ENCODE measurements at regions not wholly inside any gene's neighbourhood (a gene's known extent, or its start where the extent isn't known, plus 50 kb on each side); places are given as distances from the start of the nearest gene placed in this dataset.
A peak's percentile ranks its signal among the peaks of the same experiment; 100 is the strongest.
"Not testable (repeated sequence)": the region's sequence is repeated elsewhere in the genome, so short reads cannot be mapped to it uniquely, and the experiment has no call there.

DNA sequence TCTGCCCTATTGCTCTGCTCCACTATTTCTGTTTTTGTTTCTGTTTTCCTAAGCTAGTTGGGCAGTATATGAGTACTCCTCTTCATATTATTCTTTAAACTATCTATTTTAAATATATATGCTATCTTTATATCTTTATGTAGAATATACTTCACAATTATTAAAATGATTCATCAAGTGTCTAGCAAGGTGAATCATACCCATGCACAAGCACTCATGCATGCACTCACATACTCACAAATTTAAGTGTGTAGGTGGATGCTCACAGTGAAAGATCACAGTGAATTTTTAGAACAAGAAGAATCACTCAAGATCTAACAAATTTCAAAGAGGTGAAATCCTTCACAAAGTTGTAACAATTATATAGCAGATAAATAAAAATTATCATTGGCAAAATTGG is 435.6 kb upstream of the SLITRK5 start:
- no peak for DNase-seq

GRCh38 chr13:87244256-87244890 is 426.8 kb upstream of the SLITRK5 start:
- DNase-seq, result no peak

GRCh38 chr13:87249847-87250246 is 421.3 kb upstream of the SLITRK5 start:
- not testable (repeated sequence) for DNase-seq

GRCh38 chr13:87255394-87255793 is 415.8 kb upstream of the SLITRK5 start:
- no peak for DNase-seq

GRCh38 chr13:87259479-87260083 is 411.6 kb upstream of the SLITRK5 start:
- DNase-seq, result no peak

GRCh38 chr13:87274209-87274819 is 396.9 kb upstream of the SLITRK5 start:
- peak; percentile 5 for DNase-seq

DNA sequence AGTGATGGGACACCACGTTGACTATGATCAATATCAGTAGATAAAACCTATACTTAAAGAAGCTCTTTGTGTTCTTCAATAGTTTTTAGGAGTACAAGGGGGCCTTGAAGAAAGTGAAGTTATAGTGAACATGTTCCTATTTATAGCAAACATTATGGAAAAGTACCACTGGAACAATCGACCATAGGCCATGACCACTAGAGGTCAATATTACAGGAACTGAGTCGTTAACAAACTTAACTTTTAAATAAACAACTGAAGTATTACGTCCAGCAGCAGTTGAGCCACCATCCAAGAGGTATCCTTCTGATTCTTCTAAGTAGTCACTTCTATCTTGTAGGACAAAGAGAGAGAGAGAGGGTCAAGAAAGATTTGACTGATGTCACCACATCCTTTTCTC is 391.0 kb upstream of the SLITRK5 start:
- no peak for DNase-seq

GRCh38 chr13:87287721-87288120 is 383.4 kb upstream of the SLITRK5 start:
- no peak for DNase-seq

GRCh38 chr13:87295636-87296035 is 375.5 kb upstream of the SLITRK5 start:
- no peak for DNase-seq

GRCh38 chr13:87302034-87302433 is 369.1 kb upstream of the SLITRK5 start:
- no peak for DNase-seq

- no peak for DNase-seq
Observed at GRCh38 chr13:87302931-87303330, 368.2 kb upstream of the SLITRK5 start.

- no peak for DNase-seq
Observed at GRCh38 chr13:87311165-87311564, 360.0 kb upstream of the SLITRK5 start.

GRCh38 chr13:87314822-87315221 is 356.3 kb upstream of the SLITRK5 start:
- no peak for DNase-seq

- DNase-seq, result no peak
Observed at GRCh38 chr13:87322386-87322785, 348.8 kb upstream of the SLITRK5 start.

- no peak for DNase-seq
Observed at GRCh38 chr13:87324558-87324957, 346.6 kb upstream of the SLITRK5 start.

GRCh38 chr13:87331178-87331577 is 340.0 kb upstream of the SLITRK5 start:
- DNase-seq, result no peak

- no peak for DNase-seq
Observed at GRCh38 chr13:87333599-87333998, 337.6 kb upstream of the SLITRK5 start.

- DNase-seq, result no peak
Observed at GRCh38 chr13:87334176-87334575, 337.0 kb upstream of the SLITRK5 start.

DNA sequence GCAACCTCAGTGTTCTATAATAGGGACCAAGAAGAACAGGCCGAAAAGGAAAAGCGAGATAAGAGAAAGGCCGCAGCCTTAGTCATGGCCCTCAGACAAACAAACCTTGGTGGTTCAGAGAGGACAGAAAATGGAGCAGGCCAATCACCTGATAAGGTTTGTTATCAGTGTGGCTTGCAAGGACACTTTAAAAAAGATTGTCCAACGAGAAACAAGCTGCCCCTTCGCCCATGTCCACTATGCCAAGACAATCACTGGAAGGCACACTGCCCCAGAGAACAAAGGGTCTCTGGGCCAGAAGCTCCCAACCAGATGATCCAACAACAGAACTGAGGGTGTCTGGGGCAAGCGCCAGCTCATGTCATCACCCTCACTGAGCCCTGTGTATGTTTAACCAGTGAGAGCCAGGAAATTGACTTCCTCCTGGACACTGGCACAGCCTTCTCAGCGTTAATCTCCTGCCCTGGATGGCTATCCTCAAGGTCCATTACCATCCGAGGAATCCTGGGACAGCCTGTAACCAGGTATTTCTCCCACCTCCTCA is 334.8 kb upstream of the SLITRK5 start:
- DNase-seq, result not testable (repeated sequence)

GRCh38 chr13:87344176-87344575 is 327.0 kb upstream of the SLITRK5 start:
- no peak for DNase-seq

DNA sequence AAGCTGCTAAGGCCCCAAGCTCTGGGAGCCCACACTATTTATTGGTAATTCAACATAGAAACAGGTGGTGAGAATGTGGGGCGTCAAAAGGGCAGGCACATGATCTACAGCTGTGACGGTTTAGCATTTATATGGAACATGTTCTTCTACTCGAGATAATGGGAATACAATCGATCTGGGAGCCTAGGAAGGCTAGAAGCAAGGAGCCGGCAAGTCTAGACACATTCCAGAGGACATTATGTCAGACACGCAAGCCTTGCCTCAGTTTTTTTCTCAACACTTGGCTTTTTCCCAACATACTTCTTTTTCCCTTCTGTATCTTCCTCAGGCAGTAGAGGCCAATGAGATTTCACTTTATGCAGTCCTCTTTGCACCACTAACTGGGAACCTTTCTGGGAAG is 315.7 kb upstream of the SLITRK5 start:
- no peak for DNase-seq

- no peak for DNase-seq
Observed at GRCh38 chr13:87356314-87356713, 314.9 kb upstream of the SLITRK5 start.

GRCh38 chr13:87358319-87358718 is 312.9 kb upstream of the SLITRK5 start:
- DNase-seq, result no peak

DNA sequence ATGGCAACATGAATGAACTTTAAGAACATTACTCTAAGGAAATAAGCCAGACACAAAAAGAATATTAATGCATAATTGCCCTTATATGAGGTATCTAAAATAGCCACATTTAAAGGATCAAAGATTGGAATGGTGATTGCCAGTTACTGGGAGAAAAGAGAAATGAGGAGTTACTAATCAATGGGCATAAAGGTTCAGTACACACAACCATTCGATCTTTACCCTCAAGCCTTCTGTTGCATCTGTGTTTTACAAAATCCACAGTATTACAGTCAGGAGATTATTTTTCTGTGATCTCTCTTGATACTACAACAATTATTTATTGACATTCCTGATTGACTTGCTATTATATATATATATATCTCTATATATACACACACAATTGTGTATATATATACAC is 310.0 kb upstream of the SLITRK5 start:
- DNase-seq, result no peak

All from CD4-positive, alpha-beta T cell treated with Interleukin-17A for 1 hour (primary cell).